Hematopoietic multipotent progenitor cell treated with erythropoietin and hydrocortisone succinate and interleukin-3 and kit ligand, for 17 days (in vitro differentiated cells): ENCODE measurements at regions not wholly inside any gene's neighbourhood (a gene's known extent, or its start where the extent isn't known, plus 50 kb on each side); places are given as distances from the start of the nearest gene placed in this dataset.
"Not testable (repeated sequence)": the region's sequence is repeated elsewhere in the genome, so short reads cannot be mapped to it uniquely, and the experiment has no call there.

ENCODE experiments used
- DNase-seq: peaks from one replicate; pipeline ENCODE4 v3.0.0-alpha.2; 2015; ENCODE audit warnings: low spot score

DNA sequence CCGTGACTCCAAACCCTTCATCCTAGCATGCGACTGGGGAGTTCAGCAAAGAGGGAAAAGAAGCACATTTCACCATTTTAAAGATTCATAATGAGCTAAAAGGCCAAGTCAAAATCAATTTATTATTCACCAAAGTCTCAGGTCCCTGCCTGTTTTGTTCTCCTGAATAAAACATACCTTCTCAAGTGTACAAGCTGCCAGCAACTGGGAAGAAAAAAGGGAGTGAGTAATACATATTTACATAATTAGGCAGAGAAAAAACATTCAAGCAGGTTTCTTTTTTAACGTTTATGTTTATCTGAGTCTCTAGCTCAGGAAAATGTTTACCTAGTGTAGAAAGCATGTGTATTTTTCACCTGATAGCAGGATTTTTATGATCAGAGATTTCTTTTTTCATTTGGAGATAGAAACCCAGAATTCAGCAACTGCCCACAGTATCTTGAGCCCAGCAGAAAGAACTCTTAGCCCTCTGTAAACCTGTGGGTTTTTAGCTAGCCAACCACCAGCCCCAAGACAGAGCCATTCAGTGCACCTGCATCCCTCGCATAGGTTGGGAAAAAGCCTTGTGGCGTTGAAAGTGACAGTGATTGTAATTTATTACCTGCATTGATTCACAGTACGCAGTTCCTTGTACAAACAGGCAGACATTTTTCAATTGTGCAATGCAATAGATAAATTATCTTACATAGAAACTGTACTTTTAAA is 117.9 kb upstream of the GRIA1 start:
- no peak for DNase-seq

- DNase-seq, result no peak
These were observed 117.4 kb upstream of the GRIA1 start for GRCh38 chr5:153373130-153373498.

DNA sequence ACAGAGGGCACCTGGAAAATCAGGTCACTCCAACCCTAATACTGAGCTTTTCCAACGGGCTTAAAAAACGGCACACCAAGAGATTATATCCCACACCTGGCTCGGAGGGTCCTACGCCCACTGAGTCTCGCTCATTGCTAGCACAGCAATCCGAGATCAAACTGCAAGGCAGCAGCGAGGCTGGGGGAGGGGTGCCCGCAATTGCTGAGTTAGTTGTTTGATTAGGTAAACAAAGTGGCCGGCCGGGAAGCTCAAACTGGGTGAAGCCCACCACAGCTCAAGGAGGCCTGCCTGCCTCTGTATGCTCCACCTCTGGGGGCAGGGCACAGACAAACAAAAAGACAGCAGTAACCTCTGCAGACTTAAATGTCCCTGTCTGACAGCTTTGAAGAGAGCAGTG is 108.8 kb upstream of the GRIA1 start:
- DNase-seq, result not testable (repeated sequence)

- DNase-seq, result no peak
These were observed 99.9 kb upstream of the GRIA1 start for GRCh38 chr5:153390569-153390968.

DNA sequence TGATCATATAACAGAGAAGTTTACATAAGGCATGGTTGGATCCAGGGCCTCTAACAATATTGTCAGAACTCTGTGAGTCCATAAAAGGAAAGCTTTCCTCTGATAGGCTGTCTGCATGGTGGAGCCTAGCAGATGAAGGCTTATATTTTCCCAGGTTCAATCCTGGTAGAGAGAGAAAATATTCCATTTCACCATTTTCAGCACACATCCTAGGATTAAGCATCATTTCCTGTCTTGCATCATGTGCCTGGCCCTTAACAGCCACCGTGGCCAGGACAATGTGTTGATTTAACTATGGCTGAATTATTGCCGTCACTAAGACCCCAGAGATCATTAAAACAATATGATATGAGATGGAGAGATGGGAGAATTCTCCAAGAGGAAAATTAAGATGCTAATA is 90.9 kb upstream of the GRIA1 start:
- no peak for DNase-seq

GRCh38 chr5:153400931-153401330 is 89.5 kb upstream of the GRIA1 start:
- DNase-seq, result no peak

DNA sequence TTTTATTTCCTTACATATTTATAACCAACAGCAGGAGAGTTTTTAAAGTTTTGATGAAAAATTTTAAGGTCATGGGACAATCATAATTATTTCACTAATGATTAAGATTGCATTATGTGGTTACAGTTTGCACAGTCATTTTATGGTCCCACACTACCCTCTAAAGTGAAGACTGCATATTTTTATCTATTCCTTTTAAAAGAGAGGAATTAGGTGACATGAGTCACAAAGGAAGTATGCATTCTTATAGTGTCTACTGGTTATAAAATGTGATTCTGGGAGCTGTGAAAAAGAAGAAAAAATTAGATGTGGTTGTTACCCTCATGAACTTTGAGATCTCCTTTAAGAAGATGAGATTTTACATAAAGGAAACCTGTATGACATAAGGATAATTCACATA is 87.9 kb upstream of the GRIA1 start:
- DNase-seq, result no peak

DNA sequence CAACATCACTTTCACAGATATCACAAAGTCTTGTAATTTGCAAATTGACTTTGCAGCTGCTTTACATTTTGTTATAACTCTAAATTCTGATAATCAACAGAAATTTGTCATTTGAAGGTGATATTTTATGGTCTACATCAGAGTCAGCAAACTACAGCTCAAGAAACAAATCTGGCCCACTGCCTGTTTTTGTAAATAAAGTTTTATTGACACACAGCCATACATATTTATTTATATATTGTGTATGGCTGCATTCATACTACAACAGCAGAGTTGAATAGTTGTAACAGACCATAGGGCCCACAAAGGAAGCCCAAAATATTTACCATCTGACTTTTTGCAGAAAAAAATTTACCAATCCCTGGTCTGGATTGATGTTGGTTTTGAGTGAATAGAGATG is 87.0 kb upstream of the GRIA1 start:
- no peak for DNase-seq

- DNase-seq, result no peak
These were observed 85.7 kb upstream of the GRIA1 start for GRCh38 chr5:153404747-153405146.

DNA sequence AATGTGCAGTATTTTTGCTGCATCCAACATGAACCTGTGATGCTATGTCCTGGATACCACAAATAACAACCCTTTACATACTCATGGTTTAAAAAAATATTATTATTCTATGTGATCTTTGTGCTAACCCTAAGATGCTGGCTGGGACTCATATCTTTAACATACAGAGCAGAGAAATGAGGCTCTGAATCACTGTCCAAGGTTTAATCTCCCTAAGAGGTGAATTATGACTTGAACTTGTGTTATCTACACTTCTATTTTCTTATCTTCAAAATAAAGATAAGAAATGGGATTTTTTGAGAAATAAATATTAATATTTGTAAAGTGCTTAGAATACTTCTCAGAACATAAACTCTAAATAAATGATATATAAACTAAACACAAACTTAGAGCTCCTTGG is 68.8 kb upstream of the GRIA1 start:
- no peak for DNase-seq

GRCh38 chr5:153425914-153426313 is 64.6 kb upstream of the GRIA1 start:
- DNase-seq, result no peak

DNA sequence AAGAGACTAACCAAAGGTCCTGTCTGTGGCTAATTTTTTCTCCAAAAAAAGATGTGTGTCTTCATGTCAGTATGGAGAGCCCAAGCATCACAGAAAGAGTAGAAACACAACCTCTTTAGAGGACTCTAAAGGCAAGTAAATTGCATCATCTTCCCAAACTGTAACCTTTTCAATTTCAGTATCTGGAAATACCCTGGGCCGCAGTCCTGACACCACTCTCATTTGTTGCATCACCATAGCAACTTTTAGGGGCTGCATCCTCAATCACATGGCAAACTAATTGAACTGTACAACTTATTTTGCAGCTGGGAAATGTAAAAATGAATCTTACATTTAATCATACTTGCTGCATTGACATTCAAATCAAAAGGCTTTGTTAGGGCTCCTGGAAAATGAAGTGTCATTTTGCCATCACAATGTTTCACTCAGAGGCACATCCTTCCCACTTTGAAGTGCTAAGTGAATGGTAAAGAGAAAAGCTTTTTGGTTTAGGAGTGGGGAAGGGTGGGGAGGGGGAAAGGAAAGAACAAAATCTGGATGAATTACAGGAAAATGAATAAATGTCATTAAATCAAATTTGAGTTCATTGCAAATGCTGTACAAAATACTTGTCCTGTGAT is 60.6 kb upstream of the GRIA1 start:
- DNase-seq, result no peak

DNA sequence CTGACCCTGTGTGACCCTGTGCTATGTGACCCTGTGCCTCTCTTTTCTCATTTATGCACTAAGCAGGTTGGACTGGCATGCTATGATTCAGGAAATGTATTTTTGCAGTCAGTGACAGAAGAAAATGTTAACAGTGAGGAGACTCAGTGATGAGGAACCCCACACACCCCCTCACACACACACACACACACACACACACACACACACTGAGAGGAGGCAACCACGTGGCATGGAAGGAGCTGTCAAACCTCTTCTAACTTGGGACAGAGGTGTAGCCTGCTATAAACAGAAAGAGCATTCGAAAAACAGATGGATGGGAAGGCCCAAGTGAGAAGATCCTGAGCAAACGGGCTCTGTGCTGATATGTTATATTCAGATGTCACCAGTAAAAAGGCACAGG is 57.9 kb upstream of the GRIA1 start:
- no peak for DNase-seq

DNA sequence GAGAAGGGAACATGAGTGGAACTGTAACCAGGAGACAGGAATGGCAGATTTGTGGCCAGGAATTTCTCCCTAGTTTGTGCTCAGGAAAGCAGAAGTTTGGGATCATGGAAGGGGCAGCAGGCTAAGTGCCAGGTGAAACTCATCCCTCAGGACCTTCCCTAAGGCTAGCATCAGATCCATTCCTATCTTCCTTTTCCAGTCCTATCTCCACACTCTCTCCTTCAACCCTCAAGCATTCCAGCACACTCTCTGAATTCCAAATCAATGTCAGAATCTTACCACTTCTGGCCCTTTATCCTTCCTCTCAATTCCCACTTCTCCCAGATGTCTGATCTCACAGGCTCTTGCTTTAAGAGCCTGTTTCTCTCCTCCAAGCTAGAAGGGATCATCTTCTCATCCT is 53.2 kb upstream of the GRIA1 start:
- DNase-seq, result no peak

GRCh38 chr5:153439130-153439529 is 51.3 kb upstream of the GRIA1 start:
- DNase-seq, result no peak
